Fibroblast of mammary gland (primary cell): ENCODE measurements at regions not wholly inside any gene's neighbourhood (a gene's known extent, or its start where the extent isn't known, plus 50 kb on each side); places are given as distances from the start of the nearest gene placed in this dataset.

ENCODE experiments used
- DNase-seq: peaks from one replicate; pipeline ENCODE4 v3.0.0-alpha.2; 2010; ENCODE audit warnings: low read depth
- H3K4me3 ChIP-seq: 2 replicates; pipeline ENCODE4 v1.5.1; 2011; ENCODE audit warnings: low read depth, mild to moderate bottlenecking, low read length, moderate library complexity; ENCODE audit not compliant: control insufficient read depth
- TF ChIP-seq, protein P1 (sequence below): conservative IDR thresholded peaks from 2 replicates; pipeline ENCODE4 v1.5.1; 2011; ENCODE audit warnings: low read depth, low read length, inconsistent platforms; ENCODE audit not compliant: control insufficient read depth, insufficient read depth

GRCh38 chr2:173574324-173575112 lies 219.8 kb downstream of the CDCA7 start:
- TF ChIP-seq, protein P1, sequence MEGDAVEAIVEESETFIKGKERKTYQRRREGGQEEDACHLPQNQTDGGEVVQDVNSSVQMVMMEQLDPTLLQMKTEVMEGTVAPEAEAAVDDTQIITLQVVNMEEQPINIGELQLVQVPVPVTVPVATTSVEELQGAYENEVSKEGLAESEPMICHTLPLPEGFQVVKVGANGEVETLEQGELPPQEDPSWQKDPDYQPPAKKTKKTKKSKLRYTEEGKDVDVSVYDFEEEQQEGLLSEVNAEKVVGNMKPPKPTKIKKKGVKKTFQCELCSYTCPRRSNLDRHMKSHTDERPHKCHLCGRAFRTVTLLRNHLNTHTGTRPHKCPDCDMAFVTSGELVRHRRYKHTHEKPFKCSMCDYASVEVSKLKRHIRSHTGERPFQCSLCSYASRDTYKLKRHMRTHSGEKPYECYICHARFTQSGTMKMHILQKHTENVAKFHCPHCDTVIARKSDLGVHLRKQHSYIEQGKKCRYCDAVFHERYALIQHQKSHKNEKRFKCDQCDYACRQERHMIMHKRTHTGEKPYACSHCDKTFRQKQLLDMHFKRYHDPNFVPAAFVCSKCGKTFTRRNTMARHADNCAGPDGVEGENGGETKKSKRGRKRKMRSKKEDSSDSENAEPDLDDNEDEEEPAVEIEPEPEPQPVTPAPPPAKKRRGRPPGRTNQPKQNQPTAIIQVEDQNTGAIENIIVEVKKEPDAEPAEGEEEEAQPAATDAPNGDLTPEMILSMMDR: no peak
- peak; percentile 57 for DNase-seq
- H3K4me3 ChIP-seq: no peak overlapping the region

DNA sequence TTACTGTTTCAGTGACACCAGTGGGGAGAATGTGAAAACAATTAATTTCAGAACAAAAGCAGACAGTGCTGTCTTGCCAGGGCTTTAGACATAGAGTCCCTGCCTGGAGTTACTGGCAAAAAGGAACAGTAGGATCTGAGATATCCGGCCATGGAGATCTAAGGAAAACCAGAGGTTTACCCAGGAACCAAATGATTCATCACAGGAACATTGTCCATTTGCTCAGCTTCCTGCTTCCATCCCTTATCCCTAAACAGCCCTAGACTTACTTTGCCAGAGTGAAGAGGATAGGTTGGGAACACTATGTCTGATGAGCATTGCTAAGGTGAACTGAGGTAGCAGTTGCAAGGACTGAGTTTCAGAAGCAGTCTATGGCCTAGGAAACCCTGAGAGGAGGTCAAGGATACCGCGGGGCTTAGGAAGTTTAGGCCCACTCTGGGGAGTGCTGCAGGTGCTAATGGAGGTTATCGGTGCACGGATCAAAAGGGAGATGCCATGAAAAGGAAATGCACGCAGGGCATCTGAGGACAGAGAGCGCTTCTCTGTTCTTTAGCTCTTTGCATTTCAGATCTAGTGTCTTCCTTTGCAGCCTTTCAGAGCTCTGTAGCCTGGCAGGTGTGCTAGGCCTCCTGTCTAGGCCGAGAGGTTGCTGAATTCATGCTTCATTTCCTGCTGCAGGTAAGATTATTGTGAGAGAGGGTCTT lies 223.9 kb downstream of the CDCA7 start:
- DNase-seq: no peak
- no peak overlapping the region for H3K4me3 ChIP-seq
- TF ChIP-seq, protein P1: no peak

GRCh38 chr2:173580351-173580750 lies 225.7 kb downstream of the CDCA7 start:
- no peak overlapping the region for H3K4me3 ChIP-seq
- no peak for DNase-seq
- TF ChIP-seq, protein P1: no peak

GRCh38 chr2:173580956-173581355 lies 226.3 kb downstream of the CDCA7 start:
- DNase-seq: no peak
- H3K4me3 ChIP-seq: no peak overlapping the region
- TF ChIP-seq, protein P1: no peak

DNA sequence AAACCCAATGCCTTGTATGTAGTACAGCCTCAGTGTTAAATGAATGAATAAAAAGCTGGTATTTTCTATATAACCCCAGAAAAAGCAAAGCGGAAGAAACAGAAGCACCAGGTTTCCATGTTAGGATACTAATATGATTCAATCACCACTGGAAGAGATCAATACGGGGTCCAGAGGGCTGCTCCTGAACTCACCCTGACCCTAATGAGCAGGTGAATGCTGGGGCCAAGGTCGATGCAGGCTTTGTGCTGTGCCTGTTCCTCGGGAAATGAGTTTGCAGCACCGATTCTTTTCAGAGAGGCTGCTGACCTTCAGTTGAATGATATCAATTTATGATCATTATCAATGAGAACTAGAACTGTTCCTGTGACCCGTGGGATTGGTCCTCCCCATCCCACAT lies 228.5 kb downstream of the CDCA7 start:
- no peak overlapping the region for H3K4me3 ChIP-seq
- no peak for DNase-seq
- TF ChIP-seq, protein P1: no peak

DNA sequence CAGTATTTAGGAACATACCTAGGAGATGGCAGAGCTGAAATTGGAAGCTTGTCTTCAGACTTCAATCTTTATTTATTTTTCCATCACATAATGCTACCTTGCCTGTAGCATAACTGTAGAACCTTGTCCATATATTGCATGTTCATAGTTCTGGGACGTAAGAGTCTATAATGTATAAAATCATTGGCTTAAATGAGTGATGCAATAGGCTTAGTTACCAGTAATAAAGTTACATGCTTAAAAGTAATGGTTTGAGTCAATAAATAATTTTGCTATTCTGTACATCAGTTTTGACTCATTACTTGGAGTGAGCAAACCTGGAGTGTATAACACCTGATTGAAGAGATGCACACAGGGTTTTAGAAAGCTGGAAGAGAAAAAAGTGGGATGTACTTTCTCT lies 229.3 kb downstream of the CDCA7 start:
- TF ChIP-seq, protein P1: no peak
- H3K4me3 ChIP-seq: no peak overlapping the region
- DNase-seq: no peak
